ENCODE measurements at regions not wholly inside any gene's neighbourhood (a gene's known extent, or its start where the extent isn't known, plus 50 kb on each side); places are given as distances from the start of the nearest gene placed in this dataset.

- H4K20me1 ChIP-seq (ENCODE audit: insufficient read depth): no peaks in the 10 kb centered on the region
- TF ChIP-seq EZH2 (IDR thresholded peaks at IDR 0.05; ENCODE audit: insufficient read depth, poor library complexity, severe bottlenecking) (no peak), EZH2phosphoT487 (IDR thresholded peaks at IDR 0.05; ENCODE audit: insufficient read depth, low read depth) (no peak)
- H3K9me2 ChIP-seq (ENCODE audit: insufficient read depth): no peaks in the 10 kb centered on the region
- no peak overlapping the region for H3K4me2 ChIP-seq (ENCODE audit: unreplicated experiment)
- WGBS, 2 experiments (ENCODE audit: low coverage in 1 of 2, low lambda C conversion rate in 2 of 2, missing lambda C conversion rate in 2 of 2): 61 to 77% methylated on average over 1 of the region's 1 CpG
- H3K27me3 ChIP-seq (replicated peaks; ENCODE audit: insufficient read depth): no peaks in the 10 kb centered on the region
- H3K27ac ChIP-seq: no peak overlapping the region
- in situ Hi-C loops (cut with MboI): loop anchor here (25.0 kb wide), 1 partner anchor 102 kb away; no protein-coding TSS in a partner anchor
- H3K9ac ChIP-seq: no peak overlapping the region
- H3F3A ChIP-seq (ENCODE audit: insufficient read depth): no peaks in the 10 kb centered on the region
- no peak overlapping the region for H2AFZ ChIP-seq
- no peaks in the 10 kb centered on the region for H3K79me2 ChIP-seq (ENCODE audit: insufficient read depth)
- H3K9me3 ChIP-seq (ENCODE audit: low read depth): no peaks in the 10 kb centered on the region
- H3K36me3 ChIP-seq (ENCODE audit: low read depth): no peaks in the 10 kb centered on the region
- H3K4me1 ChIP-seq (ENCODE audit: insufficient read depth): no peaks in the 10 kb centered on the region
- no peak overlapping the region for H3K4me3 ChIP-seq
- no peak for DNase-seq
Measured at GRCh38 chr12:60010486-60010885, 414.7 kb downstream of the SLC16A7 start.

GRCh38 chr12:60012659-60013058, 416.8 kb downstream of the SLC16A7 start:
- in situ Hi-C loops (cut with MboI): loop anchor here (25.0 kb wide), 1 partner anchor 100 kb away; no protein-coding TSS in a partner anchor
- Histone ChIP-seq H2AFZ (no peak overlapping the region), H4K20me1 (ENCODE audit: insufficient read depth) (no peaks in the 10 kb centered on the region), H3K9me2 (ENCODE audit: insufficient read depth) (no peaks in the 10 kb centered on the region), H3K79me2 (ENCODE audit: insufficient read depth) (no peaks in the 10 kb centered on the region), H3K9me3 (ENCODE audit: low read depth) (no peaks in the 10 kb centered on the region), H3K27me3 (replicated peaks; ENCODE audit: insufficient read depth) (no peaks in the 10 kb centered on the region), H3K4me3 (no peak overlapping the region), H3K27ac (no peak overlapping the region), H3F3A (ENCODE audit: insufficient read depth) (no peaks in the 10 kb centered on the region), H3K4me2 (ENCODE audit: unreplicated experiment) (no peak overlapping the region), H3K36me3 (ENCODE audit: low read depth) (no peaks in the 10 kb centered on the region), H3K9ac (no peak overlapping the region), H3K4me1 (ENCODE audit: insufficient read depth) (no peaks in the 10 kb centered on the region)
- no peak for DNase-seq
- 40 to 52% methylated on average over 1 of the region's 1 CpG for WGBS, 2 experiments (ENCODE audit: low coverage in 1 of 2, low lambda C conversion rate in 2 of 2, missing lambda C conversion rate in 2 of 2)
- TF ChIP-seq EZH2 (IDR thresholded peaks at IDR 0.05; ENCODE audit: insufficient read depth, poor library complexity, severe bottlenecking) (no peak), EZH2phosphoT487 (IDR thresholded peaks at IDR 0.05; ENCODE audit: insufficient read depth, low read depth) (no peak)

- H3F3A ChIP-seq (ENCODE audit: insufficient read depth): no peaks in the 10 kb centered on the region
- H3K4me2 ChIP-seq (ENCODE audit: unreplicated experiment): no peak overlapping the region
- no peak overlapping the region for H3K4me3 ChIP-seq
- in situ Hi-C loops (cut with MboI): loop anchor here (25.0 kb wide), 1 partner anchor 98 kb away; no protein-coding TSS in a partner anchor
- H3K9me2 ChIP-seq (ENCODE audit: insufficient read depth): no peaks in the 10 kb centered on the region
- no peak overlapping the region for H3K9ac ChIP-seq
- no peaks in the 10 kb centered on the region for H3K79me2 ChIP-seq (ENCODE audit: insufficient read depth)
- H3K4me1 ChIP-seq (ENCODE audit: insufficient read depth): no peaks in the 10 kb centered on the region
- H3K9me3 ChIP-seq (ENCODE audit: low read depth): no peaks in the 10 kb centered on the region
- no peaks in the 10 kb centered on the region for H3K27me3 ChIP-seq (replicated peaks; ENCODE audit: insufficient read depth)
- no peak for DNase-seq
- no peak for TF ChIP-seq EZH2 (IDR thresholded peaks at IDR 0.05; ENCODE audit: insufficient read depth, poor library complexity, severe bottlenecking)
- TF ChIP-seq EZH2phosphoT487 (IDR thresholded peaks at IDR 0.05; ENCODE audit: insufficient read depth, low read depth): no peak
- no peak overlapping the region for H3K27ac ChIP-seq
- no peak overlapping the region for H2AFZ ChIP-seq
- no peaks in the 10 kb centered on the region for H3K36me3 ChIP-seq (ENCODE audit: low read depth)
- H4K20me1 ChIP-seq (ENCODE audit: insufficient read depth): no peaks in the 10 kb centered on the region
Measured at GRCh38 chr12:60014436-60014835, 418.6 kb downstream of the SLC16A7 start.

- Histone ChIP-seq H3K27me3 (replicated peaks; ENCODE audit: insufficient read depth) (no peaks in the 10 kb centered on the region), H4K20me1 (ENCODE audit: insufficient read depth) (no peaks in the 10 kb centered on the region), H3K36me3 (ENCODE audit: low read depth) (no peaks in the 10 kb centered on the region), H2AFZ (no peak overlapping the region), H3K4me1 (ENCODE audit: insufficient read depth) (no peaks in the 10 kb centered on the region), H3K9me2 (ENCODE audit: insufficient read depth) (no peaks in the 10 kb centered on the region), H3K9me3 (ENCODE audit: low read depth) (no peaks in the 10 kb centered on the region), H3K4me2 (ENCODE audit: unreplicated experiment) (no peak overlapping the region), H3K79me2 (ENCODE audit: insufficient read depth) (no peaks in the 10 kb centered on the region), H3K4me3 (no peak overlapping the region), H3K27ac (no peak overlapping the region), H3F3A (ENCODE audit: insufficient read depth) (no peaks in the 10 kb centered on the region), H3K9ac (no peak overlapping the region)
- WGBS, 2 experiments (ENCODE audit: low coverage in 1 of 2, low lambda C conversion rate in 2 of 2, missing lambda C conversion rate in 2 of 2): 43 to 51% methylated on average over 2 of the region's 2 CpGs
- no peak for DNase-seq
- no peak for TF ChIP-seq EZH2 (IDR thresholded peaks at IDR 0.05; ENCODE audit: insufficient read depth, poor library complexity, severe bottlenecking)
- TF ChIP-seq EZH2phosphoT487 (IDR thresholded peaks at IDR 0.05; ENCODE audit: insufficient read depth, low read depth): no peak
- in situ Hi-C loops (cut with MboI): loop anchor here (25.0 kb wide), 1 partner anchor 92 kb away; no protein-coding TSS in a partner anchor
Measured at GRCh38 chr12:60020068-60020467, 424.2 kb downstream of the SLC16A7 start.

GRCh38 chr12:60021235-60021634, 425.4 kb downstream of the SLC16A7 start:
- TF ChIP-seq EZH2 (IDR thresholded peaks at IDR 0.05; ENCODE audit: insufficient read depth, poor library complexity, severe bottlenecking): no peak
- TF ChIP-seq EZH2phosphoT487 (IDR thresholded peaks at IDR 0.05; ENCODE audit: insufficient read depth, low read depth): no peak
- in situ Hi-C loops (cut with MboI): loop anchor here (25.0 kb wide), 1 partner anchor 91 kb away; no protein-coding TSS in a partner anchor
- WGBS, 2 experiments (ENCODE audit: low coverage in 1 of 2, low lambda C conversion rate in 2 of 2, missing lambda C conversion rate in 2 of 2): 87 to 98% methylated on average over 3 of the region's 3 CpGs

More at GRCh38 chr12:60021235-60021634, 425.4 kb downstream of the SLC16A7 start:
- H3K79me2 ChIP-seq (ENCODE audit: insufficient read depth): no peaks in the 10 kb centered on the region
- H3K4me2 ChIP-seq (ENCODE audit: unreplicated experiment): no peak overlapping the region
- H4K20me1 ChIP-seq (ENCODE audit: insufficient read depth): no peaks in the 10 kb centered on the region
- no peaks in the 10 kb centered on the region for H3K27me3 ChIP-seq (replicated peaks; ENCODE audit: insufficient read depth)
- no peak overlapping the region for H2AFZ ChIP-seq
- no peaks in the 10 kb centered on the region for H3F3A ChIP-seq (ENCODE audit: insufficient read depth)
- H3K9me3 ChIP-seq (ENCODE audit: low read depth): no peaks in the 10 kb centered on the region
- no peaks in the 10 kb centered on the region for H3K9me2 ChIP-seq (ENCODE audit: insufficient read depth)
- H3K4me1 ChIP-seq (ENCODE audit: insufficient read depth): no peaks in the 10 kb centered on the region
- no peak overlapping the region for H3K9ac ChIP-seq
- DNase-seq: no peak
- no peak overlapping the region for H3K4me3 ChIP-seq
- H3K36me3 ChIP-seq (ENCODE audit: low read depth): no peaks in the 10 kb centered on the region
- H3K27ac ChIP-seq: no peak overlapping the region
